Mammary epithelial cell (primary cell): ENCODE measurements at regions not wholly inside any gene's neighbourhood (a gene's known extent, or its start where the extent isn't known, plus 50 kb on each side); places are given as distances from the start of the nearest gene placed in this dataset.

Experiments
- EZH2 ChIP-seq: IDR thresholded peaks from 2 replicates; pipeline ENCODE4 v1.6.1; 2012; ENCODE audit warnings: low read length, inconsistent platforms, borderline replicate concordance
- TF ChIP-seq, protein P1 (sequence below), 2 donors: IDR thresholded peaks in 1 of 2; conservative IDR thresholded peaks in 1 of 2; 2 replicates each; pipeline ENCODE4 v1.5.1; 2011 to 2012; ENCODE audit warnings: inconsistent platforms in 2 of 2, low read length in 2 of 2, mild to moderate bottlenecking in 2 of 2, control low read depth in 1 of 2, low read depth in 1 of 2; ENCODE audit not compliant: insufficient read depth in 1 of 2; ENCODE audit errors: extremely low read depth in 1 of 2

DNA sequence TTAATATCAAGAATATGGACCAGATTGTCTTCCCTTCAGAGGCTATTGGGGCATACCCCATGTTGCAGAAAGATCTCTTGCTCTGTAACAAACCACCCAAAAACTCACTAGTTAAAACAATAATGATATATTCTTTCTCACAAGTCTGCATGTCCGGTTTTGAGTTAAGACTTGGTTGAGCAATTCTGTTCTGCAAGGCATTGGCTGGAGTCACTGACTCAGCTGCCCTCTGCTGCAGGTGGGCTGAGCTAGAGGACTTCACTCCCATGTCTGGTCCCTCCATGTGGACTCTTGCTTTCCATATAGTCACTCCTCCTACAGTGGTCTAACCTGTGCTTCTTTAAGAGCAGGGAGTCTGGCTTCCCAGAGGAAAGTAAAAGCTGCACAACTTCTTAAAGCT, 73.4 kb downstream of the ESM1 start:
- TF ChIP-seq, protein P1, sequence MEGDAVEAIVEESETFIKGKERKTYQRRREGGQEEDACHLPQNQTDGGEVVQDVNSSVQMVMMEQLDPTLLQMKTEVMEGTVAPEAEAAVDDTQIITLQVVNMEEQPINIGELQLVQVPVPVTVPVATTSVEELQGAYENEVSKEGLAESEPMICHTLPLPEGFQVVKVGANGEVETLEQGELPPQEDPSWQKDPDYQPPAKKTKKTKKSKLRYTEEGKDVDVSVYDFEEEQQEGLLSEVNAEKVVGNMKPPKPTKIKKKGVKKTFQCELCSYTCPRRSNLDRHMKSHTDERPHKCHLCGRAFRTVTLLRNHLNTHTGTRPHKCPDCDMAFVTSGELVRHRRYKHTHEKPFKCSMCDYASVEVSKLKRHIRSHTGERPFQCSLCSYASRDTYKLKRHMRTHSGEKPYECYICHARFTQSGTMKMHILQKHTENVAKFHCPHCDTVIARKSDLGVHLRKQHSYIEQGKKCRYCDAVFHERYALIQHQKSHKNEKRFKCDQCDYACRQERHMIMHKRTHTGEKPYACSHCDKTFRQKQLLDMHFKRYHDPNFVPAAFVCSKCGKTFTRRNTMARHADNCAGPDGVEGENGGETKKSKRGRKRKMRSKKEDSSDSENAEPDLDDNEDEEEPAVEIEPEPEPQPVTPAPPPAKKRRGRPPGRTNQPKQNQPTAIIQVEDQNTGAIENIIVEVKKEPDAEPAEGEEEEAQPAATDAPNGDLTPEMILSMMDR (conservative IDR thresholded peaks at IDR 0.05 in 1 of 2, IDR thresholded peaks at IDR 0.05 in 1 of 2; ENCODE audit: extremely low read depth in 1 of 2, insufficient read depth in 1 of 2, low read depth in 1 of 2, low read length in 2 of 2): no peak
- TF ChIP-seq EZH2: no peak
